RCC 7860 (cell line): ENCODE measurements at regions not wholly inside any gene's neighbourhood (a gene's known extent, or its start where the extent isn't known, plus 50 kb on each side); places are given as distances from the start of the nearest gene placed in this dataset.

ENCODE experiments used
- DNase-seq: peaks from one replicate; pipeline ENCODE4 v3.0.0-alpha.2; 2015; ENCODE audit warnings: low spot score
- FAIRE-seq: peaks from 2 replicates; lab custom pipeline; 2012; peaks lifted over from hg19 to GRCh38; lab: Jason Lieb, UNC

DNA sequence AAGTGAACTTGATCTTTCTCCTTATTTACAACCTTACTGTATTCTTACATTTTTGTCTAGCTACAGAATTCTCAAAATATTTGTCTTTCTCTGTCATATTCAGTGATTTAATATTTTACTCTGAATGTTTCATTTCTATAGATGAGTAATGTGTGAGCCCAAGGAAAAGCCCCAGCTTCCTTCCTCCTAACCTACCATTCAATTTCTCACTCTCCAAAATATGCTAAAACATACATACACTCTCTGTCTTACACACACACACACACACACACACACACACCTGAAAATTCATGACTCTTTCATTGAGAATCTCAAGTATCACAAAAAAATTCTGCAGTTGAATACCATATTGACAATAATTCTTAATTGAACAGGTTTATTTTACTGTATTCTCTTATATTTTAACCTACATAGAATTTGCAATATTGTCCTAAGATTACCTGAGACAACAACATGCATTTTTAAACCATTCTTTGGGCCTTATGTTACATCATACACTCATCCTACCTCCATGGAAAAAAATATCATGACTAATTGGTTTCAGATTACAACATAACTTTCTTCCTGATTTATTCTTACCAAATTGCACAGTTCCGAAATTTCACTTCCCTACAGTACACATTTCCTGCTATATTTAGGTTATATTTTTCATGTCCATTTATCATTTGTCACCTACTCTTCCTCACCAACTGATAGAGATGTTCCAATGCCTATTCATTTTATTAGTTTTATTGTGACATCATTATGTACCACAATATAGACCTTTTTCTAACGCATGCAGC is 1965.6 kb upstream of the PCDH20 start:
- DNase-seq (no peak), FAIRE-seq (no peak)

DNA sequence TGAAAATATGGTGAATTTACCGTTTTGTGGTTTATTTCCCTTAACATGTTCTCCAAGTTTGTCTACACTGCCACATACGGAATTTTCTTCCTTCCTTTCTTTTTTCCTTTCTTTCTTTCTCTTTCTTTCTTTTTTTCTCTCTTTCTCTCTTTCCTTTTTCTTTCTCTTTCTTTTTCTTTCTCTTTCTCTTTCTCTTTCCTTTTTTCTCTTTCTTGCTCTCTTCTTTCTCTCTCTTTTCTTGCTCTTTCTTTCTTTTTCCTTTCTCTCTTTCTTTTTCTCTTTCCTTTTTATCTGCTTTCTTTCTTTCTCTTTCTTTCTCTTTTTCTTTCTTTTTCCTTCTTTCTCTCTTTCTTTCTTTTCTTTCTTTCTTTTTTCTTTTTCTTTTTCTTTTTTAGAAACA is 1962.3 kb upstream of the PCDH20 start:
- no peak for FAIRE-seq
- DNase-seq = no peak

DNA sequence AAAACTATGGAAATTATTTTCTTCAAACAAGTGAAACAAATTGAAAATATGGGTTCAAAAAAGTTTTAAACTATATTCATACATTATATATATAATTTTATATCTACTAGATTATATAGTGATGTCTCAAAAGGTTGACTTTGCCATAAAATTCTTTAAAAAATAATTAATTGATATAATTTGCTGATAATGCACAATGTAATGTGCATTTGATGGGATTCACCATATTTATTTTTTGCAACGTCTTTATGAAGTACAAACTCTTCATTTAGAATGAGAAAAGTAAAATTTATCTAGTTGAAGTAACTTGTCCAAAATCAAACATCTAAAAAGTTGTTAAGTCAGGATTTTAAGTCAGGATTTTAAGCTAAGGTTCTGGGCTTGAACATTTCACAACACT is 1954.5 kb upstream of the PCDH20 start:
- FAIRE-seq = no peak

DNA sequence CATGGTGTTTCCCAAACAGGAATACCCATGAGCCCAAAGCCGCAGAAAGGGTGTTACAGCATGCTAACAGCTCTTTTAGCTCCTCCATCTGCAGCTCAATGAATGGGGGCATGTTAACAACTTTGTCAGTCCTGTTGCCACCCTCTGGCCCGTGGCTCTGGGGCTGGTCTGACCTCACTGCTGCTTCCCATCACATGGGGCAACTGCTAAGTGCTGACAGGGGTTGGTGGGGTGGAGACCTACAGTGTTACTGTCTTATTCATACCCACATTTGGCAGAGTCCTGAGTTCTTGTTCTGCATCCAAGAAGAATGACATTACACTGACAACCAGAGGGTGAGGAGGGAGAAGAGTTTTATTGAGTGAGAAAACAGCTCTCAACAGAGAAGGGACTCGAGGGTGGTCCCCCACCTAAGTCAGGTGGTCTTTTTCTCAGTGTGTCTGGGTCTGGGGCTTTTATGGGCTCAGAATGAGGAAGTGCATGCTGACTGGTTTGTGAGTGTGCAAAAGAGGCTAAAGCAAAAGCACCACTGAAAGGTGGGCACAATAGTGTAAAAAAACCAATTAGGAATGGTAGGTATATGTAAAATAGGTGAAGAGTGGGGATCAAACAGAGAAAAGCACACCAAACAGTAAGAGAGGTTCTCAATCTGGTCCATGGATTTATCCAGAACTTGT is 1952.0 kb upstream of the PCDH20 start:
- DNase-seq = no peak
- no peak for FAIRE-seq

More for the DNA sequence above, 1954.5 kb upstream of the PCDH20 start:
- no peak for DNase-seq

DNA sequence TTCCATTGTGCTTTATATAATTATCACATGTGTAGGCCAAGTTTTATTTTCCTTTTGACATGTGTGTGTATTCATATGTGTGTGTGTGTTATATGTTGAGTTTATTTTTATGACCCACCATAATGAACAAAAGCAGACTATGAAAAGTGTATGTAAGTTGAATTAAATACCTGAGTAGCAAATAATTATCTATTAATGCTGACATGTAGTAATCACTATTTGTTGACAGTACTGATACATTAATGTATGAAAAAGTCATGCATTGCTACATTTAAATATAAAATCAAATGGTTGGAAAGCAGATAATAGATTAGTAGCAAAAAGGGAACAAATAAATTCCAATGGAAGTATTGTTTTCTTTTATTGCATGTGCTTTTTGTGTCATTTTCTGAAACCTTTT is 1948.5 kb upstream of the PCDH20 start:
- DNase-seq = no peak
- no peak for FAIRE-seq

DNA sequence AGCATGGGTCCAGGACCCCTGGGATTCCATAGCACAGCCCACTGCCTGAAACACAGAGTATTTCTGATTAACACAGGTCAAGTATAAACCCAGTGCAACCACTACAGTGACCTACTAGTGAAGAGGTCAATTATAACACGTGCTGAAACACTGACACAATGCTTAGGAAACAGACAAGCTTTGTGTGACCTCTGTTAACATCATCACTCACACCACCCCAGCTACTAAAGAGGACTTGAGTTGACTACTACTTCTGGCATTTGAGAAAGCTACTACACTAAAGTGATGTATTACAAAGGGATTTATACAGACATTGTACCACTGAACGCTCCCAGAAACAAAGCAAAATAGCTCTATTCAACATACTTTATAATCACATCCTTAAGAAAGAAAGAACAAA is 1935.9 kb upstream of the PCDH20 start:
- FAIRE-seq (no peak), DNase-seq (no peak)

DNA sequence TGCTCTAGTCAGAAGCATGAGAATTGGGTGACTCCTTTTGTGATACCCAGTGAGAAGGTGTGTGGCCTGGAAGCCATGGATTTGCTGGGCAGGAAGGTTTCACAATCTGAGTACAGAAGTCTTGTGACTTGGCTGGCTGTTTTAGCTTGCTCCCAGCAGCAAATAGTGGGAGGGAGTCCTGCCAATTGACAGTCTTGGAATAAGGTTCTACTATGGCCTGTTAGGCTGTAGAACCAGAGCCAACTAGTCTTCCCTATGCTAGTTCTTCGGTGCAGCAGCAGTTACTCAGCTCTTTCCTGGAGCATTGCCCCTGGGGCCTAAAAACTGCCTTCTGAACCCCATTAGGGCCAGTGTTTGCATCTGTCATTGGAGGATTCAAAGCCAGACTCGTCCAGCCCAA is 1935.4 kb upstream of the PCDH20 start:
- DNase-seq (no peak), FAIRE-seq (no peak)

DNA sequence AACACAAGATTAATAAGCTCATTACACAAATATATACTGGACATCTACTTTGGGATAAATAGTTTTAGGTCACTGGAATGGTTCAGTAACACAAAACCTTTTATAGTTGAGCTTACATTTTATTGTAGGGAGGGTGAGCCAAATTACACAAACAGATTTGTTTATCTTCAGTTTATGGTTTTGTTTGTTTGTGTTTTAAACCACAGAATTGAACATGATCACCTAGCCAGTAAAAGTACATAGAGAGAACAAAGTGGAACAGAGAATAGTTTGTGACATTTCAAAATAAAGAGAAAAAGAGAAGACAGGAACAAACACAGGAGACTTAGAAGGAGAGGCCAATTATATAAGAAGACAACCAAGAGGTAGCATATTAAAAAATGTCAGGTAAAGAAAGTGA is 1930.2 kb upstream of the PCDH20 start:
- DNase-seq = no peak
- no peak for FAIRE-seq

DNA sequence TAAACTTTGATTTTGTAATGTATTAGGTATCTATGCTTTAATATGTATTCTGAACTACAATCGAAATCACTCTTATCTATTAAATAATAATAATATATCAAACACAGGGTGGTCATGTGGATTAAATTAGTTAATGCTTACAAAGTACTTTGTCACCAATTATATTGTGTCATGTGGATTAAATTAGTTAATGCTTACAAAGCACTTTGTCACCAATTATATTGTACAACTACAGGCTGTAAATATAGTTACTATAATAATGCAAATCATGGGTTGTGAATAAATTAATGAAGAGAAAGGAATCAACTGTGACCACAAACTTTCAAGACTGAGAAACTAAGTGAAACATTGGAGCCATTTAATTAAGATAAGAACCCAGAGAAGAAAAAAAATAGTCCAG is 1929.1 kb upstream of the PCDH20 start:
- FAIRE-seq = no peak
- no peak for DNase-seq

DNA sequence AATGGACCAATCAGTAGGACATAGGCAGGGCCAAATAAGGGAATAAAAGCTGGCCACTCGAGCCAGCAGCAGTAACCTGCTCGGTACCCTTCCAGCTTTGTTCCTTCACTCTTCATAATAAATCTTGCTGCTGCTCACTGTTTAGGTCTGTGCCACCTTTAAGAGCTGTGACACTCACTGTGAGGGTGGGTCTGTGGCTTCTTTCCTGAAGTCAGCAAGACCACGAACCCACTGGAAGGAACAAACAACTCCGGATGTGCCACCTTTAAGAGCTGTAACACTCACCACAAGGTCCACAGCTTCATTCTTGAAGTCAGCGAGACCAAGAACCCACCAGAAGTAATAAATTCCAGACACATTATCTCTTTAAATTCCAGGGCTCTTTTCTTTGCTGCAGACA is 1922.3 kb upstream of the PCDH20 start:
- FAIRE-seq (no peak), DNase-seq (no peak)

DNA sequence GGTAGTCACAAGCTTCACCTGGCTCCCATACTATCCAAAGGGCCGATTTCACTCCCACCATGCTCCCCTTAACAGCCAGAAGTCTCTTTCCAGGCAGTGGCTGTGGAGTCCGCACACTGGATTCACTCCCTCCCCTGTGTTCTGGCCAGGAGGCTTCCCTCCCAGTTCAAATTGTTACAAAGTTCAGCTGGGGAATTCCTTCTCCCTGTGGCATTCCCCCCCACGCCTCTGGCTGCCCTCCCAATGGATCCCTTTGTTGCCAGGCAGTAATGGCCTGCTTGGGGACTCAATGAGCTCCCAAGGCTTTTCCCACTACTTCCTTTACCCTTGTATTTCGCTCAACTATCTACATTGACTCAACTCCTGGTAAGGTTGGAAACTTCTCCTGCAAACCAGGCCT is 1921.4 kb upstream of the PCDH20 start:
- no peak for FAIRE-seq
- no peak for DNase-seq

DNA sequence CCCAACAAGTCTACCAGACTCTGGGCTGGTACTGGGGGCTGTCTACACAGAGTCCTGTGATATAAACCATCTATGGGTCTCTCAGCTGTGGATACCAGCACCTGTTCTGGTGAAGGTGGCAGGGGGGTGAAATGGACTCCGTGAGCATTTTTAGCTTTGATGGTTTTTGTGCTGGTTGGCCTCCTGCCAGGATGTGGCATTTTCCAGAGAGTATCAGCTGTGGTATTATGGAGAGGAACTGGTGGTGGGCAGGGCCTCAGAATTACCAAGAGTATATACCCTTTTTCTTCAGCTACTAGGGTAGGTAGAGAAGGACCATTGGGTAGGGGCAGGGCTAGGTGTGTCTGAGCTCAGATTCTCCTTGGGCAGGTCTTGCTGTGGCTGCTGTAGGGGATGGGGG is 1920.9 kb upstream of the PCDH20 start:
- no peak for FAIRE-seq
- no peak for DNase-seq

DNA sequence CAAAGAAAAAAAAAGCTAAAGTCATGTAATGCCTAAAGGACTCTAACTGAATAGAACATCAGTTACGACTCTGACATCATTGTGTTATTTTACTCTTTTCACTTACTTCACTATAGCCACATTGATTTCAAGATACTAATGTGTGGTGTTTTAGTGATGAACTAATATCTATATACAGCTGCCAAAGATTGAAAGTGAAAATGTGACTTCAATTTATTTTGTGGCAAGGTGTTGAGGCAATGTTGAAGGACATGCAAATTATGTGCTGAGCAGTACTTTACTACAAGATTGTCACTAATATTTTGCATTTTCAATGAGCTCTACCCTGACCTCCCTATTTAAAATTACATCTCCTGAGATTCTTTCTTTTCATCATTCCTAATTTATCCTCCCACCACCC is 1911.9 kb upstream of the PCDH20 start:
- FAIRE-seq = no peak
- no peak for DNase-seq

DNA sequence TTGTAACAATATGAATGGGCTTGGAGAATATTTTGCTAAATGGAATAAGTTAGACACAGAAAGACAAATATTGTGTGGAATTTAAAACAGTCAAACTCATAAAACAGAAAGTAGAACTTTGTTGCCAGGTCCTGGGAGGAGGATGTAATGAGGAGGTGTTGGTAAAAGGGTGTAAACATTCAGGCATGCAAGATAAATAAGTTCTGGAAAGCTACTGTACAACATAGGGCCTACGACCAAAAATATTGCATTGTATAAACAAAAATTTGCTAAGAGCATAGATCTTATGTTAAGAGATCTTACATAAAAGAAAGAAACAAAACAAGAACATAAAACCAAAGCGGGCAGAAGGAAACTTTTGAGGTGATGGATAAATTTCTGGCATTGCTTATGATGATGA is 1907.8 kb upstream of the PCDH20 start:
- FAIRE-seq = no peak
- DNase-seq = no peak

DNA sequence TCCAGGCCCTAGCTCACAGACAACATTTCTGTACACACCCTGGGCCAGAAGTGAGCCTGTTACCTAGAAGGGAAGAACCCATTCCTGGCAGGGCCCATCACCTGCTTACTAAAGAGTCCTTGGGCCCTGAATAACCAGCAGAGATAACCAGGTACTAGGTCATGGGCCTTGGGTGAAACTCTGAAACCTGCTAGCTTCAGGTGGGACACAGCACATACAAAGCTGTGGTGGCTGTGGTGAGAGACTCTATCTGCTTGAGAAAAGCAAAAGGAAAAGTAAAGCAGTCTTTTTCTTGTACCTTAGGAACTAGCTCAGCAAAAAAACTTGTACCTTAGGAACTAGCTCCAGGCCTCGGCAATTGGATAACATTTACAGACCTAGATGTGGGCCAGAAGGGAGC is 1895.9 kb upstream of the PCDH20 start:
- DNase-seq (no peak), FAIRE-seq (no peak)

DNA sequence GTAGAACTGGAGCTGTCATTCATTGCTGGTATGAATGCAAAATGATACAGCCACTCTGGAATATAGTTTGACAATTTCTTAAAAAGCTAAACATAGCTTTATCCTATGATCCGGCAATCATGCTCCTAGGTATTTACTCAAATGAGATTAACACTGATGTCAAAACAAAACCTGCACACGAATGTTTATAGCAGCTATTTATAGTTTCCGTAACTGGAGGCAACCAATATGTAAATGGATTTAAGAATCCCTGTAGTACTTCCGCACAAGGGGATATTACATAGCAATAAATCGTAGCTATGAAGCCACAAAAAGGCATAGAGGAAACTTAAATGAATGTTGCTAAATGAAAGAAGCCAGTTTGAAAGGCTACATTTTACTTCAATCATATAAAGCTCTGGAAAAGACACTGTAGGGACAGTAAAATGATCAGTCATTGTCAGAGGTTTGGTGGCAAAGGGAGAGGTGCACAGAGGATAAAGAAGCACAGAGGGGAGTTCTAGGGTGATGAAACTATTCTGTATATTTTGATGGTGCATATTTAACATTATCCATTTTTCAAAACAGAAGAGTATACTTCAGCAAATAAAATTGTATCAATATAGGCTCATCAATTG is 1893.0 kb upstream of the PCDH20 start:
- DNase-seq (no peak), FAIRE-seq (no peak)

DNA sequence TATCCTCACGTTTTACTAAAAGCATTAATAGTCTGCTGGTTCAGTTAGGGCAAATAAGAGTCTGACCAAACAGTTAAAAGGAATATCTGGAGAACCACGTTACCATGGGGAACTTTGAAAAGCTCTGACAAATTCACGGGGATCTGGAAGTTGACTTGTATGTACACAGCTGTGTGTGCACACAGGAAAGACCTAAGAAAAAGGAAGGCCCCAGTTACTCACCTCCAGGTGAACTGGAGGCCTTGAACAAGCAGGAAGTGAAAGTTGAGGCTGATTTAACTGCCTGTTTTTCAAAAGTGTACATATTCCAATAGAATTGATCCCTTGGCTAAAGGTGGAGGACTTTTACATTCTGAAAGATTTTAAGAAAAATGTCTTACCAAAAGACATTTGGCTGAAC is 1891.6 kb upstream of the PCDH20 start:
- FAIRE-seq (no peak), DNase-seq (no peak)

DNA sequence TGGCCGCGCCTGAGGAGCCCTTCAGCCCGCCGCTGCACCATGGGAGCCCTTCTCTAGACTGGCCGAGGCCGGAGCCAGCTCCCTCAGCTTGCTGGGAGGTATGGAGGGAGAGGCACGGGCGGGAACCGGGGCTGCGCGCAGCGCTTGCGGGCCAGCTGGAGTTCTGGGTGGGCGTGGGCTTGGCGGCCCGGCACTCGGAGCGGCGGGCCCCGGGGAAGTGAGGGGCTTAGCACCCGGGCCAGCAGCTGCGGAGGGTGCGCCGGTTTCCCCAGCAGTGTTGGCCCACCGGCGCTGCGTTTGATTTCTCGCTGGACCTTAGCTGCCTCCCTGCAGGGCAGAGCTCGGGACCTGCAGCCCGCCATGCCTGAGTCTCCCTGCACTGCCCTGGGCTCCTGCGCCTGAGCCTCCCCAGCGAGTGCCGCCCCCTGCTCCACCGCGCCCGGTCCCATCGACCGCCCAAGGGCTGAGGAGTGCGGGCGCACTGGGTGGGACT is 1890.0 kb upstream of the PCDH20 start:
- FAIRE-seq (no peak), DNase-seq (no peak)

DNA sequence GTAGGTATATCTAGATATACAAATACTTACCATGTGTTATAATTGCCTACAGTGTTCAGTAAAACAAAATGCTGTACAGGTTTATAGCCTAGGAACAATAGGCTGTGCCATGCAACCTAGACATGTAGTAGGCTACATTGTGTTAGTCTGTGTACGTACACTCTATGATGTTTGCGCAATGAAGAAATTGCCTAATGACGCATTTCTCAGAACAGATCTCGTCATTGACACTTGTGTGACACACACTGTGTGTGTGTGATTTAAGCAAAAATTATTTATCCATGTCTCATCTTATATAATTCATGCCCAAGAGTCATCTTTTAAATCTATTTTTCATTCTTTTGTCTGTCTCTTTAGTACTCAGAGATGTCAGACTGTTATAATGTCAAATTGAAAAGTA is 1888.8 kb upstream of the PCDH20 start:
- FAIRE-seq (no peak), DNase-seq (no peak)

DNA sequence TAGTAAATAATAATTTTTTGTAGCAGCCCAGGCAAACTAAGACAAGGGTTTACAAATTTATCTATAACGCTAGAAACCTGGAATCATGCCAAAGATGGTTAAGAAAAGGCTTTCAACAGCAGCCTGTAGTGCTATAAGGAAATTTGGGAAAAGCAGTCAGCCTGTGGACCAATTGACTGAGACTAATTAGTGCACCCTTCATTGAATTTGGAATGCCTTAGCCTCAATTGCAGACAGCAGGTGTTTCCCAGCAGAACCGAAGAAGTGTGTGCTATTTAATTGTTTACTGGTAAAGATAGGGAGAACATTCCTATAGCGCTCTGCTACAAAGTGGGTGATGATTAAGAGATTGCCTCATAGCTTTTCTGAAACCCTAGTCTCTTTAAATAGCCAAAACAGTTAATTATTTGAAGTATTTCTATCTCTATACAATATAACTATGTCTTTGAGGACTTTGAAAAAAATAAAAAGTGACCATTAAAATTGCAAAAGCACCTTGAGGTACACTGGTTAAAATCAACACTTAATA is 1884.3 kb upstream of the PCDH20 start:
- no peak for DNase-seq
- FAIRE-seq = no peak

DNA sequence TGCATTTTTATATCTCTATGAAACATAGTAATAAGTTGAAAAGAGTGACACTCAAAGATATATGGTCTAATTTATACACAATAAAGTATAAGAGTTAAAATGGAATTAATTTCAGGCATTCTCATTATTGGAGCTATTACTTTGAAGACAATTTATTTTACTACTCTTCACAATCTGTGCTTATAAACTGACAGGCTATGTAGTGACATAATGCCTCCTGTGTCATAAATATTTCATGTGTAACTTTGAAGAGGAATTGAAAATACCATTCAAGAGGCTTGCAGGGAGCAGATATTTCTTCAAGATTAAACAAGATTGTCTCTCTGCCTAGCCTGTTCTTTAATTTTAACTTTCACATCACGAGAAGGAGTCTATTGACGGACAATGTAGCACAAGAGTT is 1881.5 kb upstream of the PCDH20 start:
- FAIRE-seq = no peak
- DNase-seq = no peak

DNA sequence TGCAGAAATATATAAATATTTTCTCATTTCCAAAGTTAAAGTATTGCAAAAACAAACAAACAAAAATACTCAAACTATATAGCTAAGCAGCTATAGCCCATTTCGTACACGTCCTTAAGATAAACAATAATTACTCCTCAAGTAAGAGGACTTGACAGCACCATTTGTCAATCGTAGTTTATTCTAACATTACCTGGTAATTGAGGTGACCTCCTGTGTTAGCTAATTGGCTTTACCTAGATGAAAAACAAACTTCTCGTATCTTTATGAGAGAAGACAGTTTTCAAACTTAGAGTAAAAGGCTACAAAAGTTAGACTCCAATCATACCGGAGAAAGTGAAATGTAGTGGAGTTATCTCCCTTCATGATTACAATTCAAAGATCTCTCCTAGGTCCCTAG is 1876.1 kb upstream of the PCDH20 start:
- DNase-seq (no peak), FAIRE-seq (no peak)
